Breast epithelium (tissue), 3 donors: ENCODE measurements at regions not wholly inside any gene's neighbourhood (a gene's known extent, or its start where the extent isn't known, plus 50 kb on each side); places are given as distances from the start of the nearest gene placed in this dataset.

Experiments used
- POLR2A ChIP-seq: fragments of 450-650 bp; IDR thresholded peaks from one replicate; pipeline ENCODE4 v1.6.1; 2016; ENCODE audit warnings: antibody characterized with exemption, mild to moderate bottlenecking, moderate library complexity
- POLR2AphosphoS5 ChIP-seq, 3 donors: sonication (generic); formaldehyde crosslinking; IDR thresholded peaks; one replicate each; pipeline ENCODE4 v1.6.1; 2017; ENCODE audit warnings: antibody characterized with exemption in 3 of 3
- TF ChIP-seq, protein P1 (sequence below), 3 donors: fragments of 450-650 bp; IDR thresholded peaks; one replicate each; pipeline ENCODE4 v1.5.1; 2016 to 2017; ENCODE audit warnings: antibody characterized with exemption in 3 of 3, mild to moderate bottlenecking in 3 of 3, moderate library complexity in 3 of 3

GRCh38 chr4:187685247-187685646, 310.3 kb upstream of the ZFP42 start:
- TF ChIP-seq, protein P1, sequence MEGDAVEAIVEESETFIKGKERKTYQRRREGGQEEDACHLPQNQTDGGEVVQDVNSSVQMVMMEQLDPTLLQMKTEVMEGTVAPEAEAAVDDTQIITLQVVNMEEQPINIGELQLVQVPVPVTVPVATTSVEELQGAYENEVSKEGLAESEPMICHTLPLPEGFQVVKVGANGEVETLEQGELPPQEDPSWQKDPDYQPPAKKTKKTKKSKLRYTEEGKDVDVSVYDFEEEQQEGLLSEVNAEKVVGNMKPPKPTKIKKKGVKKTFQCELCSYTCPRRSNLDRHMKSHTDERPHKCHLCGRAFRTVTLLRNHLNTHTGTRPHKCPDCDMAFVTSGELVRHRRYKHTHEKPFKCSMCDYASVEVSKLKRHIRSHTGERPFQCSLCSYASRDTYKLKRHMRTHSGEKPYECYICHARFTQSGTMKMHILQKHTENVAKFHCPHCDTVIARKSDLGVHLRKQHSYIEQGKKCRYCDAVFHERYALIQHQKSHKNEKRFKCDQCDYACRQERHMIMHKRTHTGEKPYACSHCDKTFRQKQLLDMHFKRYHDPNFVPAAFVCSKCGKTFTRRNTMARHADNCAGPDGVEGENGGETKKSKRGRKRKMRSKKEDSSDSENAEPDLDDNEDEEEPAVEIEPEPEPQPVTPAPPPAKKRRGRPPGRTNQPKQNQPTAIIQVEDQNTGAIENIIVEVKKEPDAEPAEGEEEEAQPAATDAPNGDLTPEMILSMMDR (IDR thresholded peaks at IDR 0.05): no peak
- TF ChIP-seq POLR2A: no peak
- no peak for TF ChIP-seq POLR2AphosphoS5 (IDR thresholded peaks at IDR 0.05)
